ENCODE measurements at regions not wholly inside any gene's neighbourhood (a gene's known extent, or its start where the extent isn't known, plus 50 kb on each side); places are given as distances from the start of the nearest gene placed in this dataset.

DNA sequence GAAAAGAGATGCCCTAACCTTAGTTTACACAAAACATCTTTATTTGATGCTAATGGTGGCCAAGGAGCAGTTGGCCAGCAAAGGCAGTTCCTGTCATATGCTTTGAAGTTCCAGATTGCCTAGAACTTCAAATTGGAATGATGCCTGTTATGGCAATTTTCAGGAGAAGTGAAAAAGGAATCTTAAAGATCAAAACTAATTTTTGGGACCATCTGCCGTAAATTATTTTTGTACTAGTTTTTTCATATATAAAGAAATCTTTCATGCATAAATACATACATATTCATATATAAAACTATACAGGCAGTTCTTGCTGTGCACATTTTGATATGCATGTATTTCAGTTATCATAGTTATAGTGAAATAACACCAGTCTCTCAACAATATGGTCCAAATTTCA, 1185.6 kb upstream of the FAM98A start:
- TF ChIP-seq, protein P1, sequence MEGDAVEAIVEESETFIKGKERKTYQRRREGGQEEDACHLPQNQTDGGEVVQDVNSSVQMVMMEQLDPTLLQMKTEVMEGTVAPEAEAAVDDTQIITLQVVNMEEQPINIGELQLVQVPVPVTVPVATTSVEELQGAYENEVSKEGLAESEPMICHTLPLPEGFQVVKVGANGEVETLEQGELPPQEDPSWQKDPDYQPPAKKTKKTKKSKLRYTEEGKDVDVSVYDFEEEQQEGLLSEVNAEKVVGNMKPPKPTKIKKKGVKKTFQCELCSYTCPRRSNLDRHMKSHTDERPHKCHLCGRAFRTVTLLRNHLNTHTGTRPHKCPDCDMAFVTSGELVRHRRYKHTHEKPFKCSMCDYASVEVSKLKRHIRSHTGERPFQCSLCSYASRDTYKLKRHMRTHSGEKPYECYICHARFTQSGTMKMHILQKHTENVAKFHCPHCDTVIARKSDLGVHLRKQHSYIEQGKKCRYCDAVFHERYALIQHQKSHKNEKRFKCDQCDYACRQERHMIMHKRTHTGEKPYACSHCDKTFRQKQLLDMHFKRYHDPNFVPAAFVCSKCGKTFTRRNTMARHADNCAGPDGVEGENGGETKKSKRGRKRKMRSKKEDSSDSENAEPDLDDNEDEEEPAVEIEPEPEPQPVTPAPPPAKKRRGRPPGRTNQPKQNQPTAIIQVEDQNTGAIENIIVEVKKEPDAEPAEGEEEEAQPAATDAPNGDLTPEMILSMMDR (IDR thresholded peaks at IDR 0.05) = no peak
- TF ChIP-seq ZNF263 (CRISPR knock-in tag; IDR thresholded peaks at IDR 0.05; ENCODE audit: low read depth) = no peak
- no peak for TF ChIP-seq TP53 (CRISPR knock-in tag; IDR thresholded peaks at IDR 0.05)
- no peak for TF ChIP-seq SOX15 (CRISPR knock-in tag; IDR thresholded peaks at IDR 0.05)
- TF ChIP-seq, protein P2, sequence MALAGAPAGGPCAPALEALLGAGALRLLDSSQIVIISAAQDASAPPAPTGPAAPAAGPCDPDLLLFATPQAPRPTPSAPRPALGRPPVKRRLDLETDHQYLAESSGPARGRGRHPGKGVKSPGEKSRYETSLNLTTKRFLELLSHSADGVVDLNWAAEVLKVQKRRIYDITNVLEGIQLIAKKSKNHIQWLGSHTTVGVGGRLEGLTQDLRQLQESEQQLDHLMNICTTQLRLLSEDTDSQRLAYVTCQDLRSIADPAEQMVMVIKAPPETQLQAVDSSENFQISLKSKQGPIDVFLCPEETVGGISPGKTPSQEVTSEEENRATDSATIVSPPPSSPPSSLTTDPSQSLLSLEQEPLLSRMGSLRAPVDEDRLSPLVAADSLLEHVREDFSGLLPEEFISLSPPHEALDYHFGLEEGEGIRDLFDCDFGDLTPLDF (CRISPR knock-in tag; IDR thresholded peaks at IDR 0.05) = no peak
- no peak for TF ChIP-seq CBFB (CRISPR knock-in tag; IDR thresholded peaks at IDR 0.05; ENCODE audit: low read depth)
- TF ChIP-seq, protein P3, sequence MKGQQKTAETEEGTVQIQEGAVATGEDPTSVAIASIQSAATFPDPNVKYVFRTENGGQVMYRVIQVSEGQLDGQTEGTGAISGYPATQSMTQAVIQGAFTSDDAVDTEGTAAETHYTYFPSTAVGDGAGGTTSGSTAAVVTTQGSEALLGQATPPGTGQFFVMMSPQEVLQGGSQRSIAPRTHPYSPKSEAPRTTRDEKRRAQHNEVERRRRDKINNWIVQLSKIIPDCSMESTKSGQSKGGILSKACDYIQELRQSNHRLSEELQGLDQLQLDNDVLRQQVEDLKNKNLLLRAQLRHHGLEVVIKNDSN (CRISPR knock-in tag; IDR thresholded peaks at IDR 0.05) = no peak
- TF ChIP-seq NR2C2 (CRISPR knock-in tag; IDR thresholded peaks at IDR 0.05) = no peak
- TF ChIP-seq, protein P4, sequence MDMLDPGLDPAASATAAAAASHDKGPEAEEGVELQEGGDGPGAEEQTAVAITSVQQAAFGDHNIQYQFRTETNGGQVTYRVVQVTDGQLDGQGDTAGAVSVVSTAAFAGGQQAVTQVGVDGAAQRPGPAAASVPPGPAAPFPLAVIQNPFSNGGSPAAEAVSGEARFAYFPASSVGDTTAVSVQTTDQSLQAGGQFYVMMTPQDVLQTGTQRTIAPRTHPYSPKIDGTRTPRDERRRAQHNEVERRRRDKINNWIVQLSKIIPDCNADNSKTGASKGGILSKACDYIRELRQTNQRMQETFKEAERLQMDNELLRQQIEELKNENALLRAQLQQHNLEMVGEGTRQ (CRISPR knock-in tag; IDR thresholded peaks at IDR 0.05) = no peak
- TF ChIP-seq, protein P5, sequence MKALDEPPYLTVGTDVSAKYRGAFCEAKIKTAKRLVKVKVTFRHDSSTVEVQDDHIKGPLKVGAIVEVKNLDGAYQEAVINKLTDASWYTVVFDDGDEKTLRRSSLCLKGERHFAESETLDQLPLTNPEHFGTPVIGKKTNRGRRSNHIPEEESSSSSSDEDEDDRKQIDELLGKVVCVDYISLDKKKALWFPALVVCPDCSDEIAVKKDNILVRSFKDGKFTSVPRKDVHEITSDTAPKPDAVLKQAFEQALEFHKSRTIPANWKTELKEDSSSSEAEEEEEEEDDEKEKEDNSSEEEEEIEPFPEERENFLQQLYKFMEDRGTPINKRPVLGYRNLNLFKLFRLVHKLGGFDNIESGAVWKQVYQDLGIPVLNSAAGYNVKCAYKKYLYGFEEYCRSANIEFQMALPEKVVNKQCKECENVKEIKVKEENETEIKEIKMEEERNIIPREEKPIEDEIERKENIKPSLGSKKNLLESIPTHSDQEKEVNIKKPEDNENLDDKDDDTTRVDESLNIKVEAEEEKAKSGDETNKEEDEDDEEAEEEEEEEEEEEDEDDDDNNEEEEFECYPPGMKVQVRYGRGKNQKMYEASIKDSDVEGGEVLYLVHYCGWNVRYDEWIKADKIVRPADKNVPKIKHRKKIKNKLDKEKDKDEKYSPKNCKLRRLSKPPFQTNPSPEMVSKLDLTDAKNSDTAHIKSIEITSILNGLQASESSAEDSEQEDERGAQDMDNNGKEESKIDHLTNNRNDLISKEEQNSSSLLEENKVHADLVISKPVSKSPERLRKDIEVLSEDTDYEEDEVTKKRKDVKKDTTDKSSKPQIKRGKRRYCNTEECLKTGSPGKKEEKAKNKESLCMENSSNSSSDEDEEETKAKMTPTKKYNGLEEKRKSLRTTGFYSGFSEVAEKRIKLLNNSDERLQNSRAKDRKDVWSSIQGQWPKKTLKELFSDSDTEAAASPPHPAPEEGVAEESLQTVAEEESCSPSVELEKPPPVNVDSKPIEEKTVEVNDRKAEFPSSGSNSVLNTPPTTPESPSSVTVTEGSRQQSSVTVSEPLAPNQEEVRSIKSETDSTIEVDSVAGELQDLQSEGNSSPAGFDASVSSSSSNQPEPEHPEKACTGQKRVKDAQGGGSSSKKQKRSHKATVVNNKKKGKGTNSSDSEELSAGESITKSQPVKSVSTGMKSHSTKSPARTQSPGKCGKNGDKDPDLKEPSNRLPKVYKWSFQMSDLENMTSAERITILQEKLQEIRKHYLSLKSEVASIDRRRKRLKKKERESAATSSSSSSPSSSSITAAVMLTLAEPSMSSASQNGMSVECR (CRISPR knock-in tag; IDR thresholded peaks at IDR 0.05; ENCODE audit: borderline replicate concordance) = no peak
- TF ChIP-seq RELA (CRISPR knock-in tag; IDR thresholded peaks at IDR 0.05; ENCODE audit: borderline replicate concordance) = no peak
- TF ChIP-seq ZNF121 (CRISPR knock-in tag; IDR thresholded peaks at IDR 0.05) = no peak
- no peak for TF ChIP-seq GABPB1 (CRISPR knock-in tag; IDR thresholded peaks at IDR 0.05)

Data from WTC11 (cell line).